ENCODE measurements at regions not wholly inside any gene's neighbourhood (a gene's known extent, or its start where the extent isn't known, plus 50 kb on each side); places are given as distances from the start of the nearest gene placed in this dataset.
A peak's percentile ranks its signal among the peaks of the same experiment; 100 is the strongest.

DNA sequence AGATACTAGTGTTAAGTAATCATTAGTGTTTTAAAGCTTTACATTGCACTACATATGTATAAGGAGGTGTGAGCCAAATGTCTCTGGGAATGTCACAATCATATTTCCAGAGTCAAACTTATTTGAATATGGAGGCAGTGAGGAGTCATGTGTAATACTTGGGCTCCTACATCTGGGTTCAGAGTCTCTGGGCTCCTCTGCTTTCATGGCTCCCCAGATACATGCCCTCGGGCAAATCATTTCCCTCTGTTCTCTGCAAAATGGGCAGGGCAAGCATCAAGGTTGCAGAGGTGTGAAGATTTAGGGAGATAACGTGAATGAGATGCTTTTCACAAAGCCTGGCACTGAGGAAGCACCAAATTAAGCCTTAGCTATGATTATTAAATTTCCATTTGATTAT, 138.3 kb upstream of the SGK1 start:
- DNase-seq (ENCODE audit: low read depth): no peak

DNA sequence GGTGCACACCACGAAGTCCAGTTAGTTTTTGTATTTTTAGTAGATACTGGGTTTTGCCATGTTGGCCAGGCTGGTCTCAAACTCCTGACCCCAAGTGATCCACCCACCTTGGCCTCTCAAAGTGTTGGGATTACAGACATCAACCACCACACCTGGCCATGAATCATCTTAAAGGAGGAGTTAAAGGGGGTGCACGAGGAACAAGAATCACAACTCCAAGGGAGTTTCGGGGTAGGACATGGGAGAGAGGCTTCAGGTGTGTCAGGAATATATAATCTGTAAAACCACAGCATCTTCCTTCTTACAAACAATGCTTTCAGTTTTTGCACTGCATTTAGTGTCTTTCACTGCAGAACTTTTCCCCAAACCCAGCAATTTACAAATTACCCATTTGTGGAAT, 137.4 kb upstream of the SGK1 start:
- no peak for DNase-seq (ENCODE audit: low read depth)

DNA sequence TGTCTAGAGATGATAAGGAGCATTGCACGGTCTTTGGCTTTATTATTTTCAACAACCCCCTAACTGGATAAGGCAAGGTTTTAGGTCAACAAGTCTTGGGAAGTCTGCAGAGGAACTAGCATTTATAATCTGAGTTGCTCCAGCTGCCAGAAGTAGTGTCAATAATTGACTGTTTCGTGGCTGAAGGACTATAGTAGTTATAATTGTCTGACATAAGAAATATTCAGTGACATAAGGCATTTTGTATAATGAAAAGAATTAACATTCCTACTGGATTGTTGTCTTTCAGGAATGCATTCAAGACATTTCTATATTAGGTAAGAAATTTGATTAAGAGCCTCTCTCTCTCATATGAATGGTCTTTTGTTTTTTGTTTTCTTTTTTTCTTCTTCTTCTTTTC, 136.9 kb upstream of the SGK1 start:
- no peak for DNase-seq (ENCODE audit: low read depth)

DNA sequence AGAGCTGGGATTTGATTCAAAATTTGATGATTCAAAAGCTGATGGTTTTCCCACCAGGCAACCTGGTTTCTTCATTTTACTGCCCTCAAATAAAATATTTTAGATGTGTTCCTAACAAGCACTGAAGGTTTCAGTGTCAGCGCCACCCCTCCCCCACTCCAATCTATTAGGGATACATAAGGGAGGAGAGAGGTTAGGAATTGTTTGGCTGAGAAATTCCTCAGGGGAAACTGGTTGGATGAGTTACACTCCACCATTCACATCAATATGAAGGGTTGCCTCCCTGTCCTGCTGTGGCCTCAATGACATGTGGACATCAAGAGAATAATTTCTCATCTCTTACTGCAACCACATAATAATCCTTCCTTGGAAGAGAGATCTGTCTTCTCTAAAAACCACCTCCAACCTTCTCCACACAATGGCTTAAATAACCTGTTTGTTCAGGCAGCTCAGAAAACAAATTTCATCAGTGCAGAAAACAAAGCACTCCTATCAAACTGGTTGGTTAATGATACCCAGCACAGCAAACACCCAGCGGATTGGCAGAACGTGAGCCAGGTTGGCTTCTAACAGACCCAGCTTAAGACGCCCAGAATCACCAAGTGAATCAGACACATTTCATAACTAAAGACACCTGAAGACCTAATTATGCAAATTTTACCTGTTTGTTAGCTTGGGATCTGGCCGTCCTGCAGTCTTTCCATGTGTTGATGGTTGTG, 136.0 kb upstream of the SGK1 start:
- DNase-seq (ENCODE audit: low read depth): no peak

DNA sequence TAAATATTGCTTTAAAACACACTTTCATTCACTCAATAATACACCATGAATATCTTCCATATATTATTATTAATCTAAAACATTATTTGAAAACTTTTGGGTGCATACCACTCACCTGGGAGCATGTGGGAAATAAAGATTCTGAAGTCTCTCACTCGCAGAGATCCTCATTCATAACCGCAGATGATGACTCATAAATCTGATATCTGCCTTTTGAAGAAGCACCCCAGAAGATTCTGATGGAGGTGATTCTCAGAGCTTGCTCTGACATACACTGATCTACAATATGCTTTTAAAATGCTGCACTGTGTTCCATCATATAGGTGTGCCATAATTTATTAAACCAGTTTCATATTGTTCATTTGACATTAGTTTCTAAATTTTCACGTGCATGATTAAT, 135.0 kb upstream of the SGK1 start:
- DNase-seq (ENCODE audit: low read depth): no peak

DNA sequence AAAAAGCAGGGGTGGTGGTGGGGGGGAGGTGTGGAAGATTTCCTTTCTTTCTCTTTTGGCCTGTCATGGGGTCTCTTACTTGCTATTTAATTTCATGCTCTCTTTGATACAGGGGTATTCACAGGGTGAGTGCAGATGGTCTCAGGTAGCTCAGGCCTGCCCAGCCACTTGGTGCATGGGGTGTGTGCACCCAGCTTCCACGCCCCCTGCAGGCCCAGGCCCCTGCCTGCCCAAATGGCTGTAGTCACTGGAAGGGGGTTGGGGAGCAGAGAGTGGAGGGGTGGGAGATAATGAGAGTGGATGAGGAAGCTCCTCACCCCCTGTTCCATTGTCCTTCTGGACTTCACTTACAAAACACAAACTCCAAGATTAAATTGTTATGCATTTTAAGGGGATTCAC, 133.6 kb upstream of the SGK1 start:
- no peak for DNase-seq (ENCODE audit: low read depth)

DNA sequence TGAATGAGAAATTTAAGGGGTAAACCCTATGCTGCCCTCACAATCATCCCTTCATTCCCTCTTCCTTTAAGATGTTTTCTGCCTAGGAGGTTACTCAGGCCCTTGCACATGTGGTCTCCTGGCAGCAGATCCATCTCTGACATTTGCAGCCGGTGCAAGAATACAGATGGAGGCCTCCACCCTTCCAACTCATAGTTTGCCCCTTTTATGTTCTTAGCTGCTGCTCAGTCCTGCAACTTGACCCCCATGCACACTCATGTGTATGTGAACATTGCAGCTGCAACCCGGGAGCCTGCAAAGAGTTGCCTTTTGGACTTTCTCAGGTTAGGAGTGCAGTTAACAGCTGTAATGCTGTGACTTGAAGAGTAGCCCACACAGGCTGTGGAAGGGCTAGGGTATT, 131.9 kb upstream of the SGK1 start:
- DNase-seq (ENCODE audit: low read depth): no peak

DNA sequence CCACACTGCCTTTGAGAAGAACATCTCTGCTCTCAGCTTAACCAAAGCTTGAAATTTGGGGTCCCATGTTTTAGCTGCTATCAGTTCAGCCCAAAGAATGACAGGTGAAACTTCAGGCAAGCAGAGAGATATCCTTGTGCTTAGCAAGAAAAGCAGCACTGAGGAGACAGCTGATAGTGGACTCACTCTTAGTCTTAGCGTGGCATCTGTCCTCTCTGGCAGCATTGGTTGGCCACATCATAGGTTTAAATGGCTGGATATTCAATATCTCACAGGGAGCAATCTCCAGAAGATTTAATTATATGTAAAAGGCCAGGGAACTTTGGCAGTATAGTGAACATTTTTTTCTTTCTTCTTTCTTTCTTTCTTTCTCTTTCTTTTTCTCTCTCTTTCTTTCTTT, 131.1 kb upstream of the SGK1 start:
- no peak for DNase-seq (ENCODE audit: low read depth)

DNA sequence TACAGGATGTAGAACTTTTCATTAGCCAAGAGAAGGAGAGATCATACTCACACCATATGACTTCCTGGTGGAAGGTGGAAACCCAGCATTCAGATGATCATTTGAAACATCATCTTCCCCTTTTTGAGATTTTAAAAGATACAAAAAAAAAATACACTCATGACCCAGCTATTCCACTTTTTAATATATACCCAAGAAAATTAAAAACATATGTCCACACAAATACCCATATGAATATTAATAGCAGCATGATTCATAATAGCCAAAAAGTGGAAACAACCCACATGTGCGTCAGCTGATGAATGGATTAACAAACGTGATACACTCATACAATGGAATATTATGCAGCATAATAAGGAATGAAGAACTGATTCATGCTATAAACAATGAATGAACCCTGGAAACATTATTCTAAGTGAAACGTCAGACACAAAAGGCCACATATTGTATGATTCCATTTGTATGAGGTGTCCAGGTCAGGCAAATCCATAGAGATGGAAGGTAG, 130.0 kb upstream of the SGK1 start:
- DNase-seq (ENCODE audit: low read depth): no peak

DNA sequence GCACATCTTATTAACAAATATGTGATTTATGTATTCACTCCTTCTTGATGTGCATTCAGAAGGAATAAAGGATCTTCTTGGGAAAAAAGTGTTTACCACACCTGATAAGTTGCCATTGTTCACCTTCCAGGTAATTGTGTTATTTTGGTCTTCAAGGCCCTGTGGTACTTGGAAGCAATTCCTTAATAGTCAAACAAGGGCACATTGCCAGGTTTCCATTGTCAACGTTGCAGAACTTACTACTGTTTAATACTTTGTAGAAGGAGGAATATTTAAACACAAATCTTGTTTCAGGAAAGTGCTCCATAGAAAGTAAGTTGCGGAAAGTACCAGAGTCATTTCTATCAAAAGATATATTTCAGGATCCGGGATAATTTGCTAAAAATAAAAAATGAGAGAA, 129.5 kb upstream of the SGK1 start:
- no peak for DNase-seq (ENCODE audit: low read depth)

DNA sequence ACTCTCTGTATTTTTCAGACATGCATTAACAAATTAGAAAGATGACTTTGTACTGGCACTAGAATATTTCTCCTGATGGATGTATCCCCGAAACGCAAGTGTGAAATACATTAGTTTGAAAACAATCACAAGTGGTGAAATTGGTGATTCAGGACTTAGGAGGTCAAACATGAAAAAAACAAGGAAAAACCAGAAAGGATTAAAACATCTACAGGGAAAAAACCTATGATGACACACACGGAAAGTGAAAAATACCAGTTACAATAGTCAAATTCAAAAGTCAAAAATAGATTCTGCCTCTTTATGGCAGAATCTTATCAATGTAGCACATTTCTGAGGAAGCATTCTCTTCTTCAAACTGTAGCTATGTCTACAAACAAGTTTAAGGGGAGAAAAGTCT, 129.0 kb upstream of the SGK1 start:
- no peak for DNase-seq (ENCODE audit: low read depth)

DNA sequence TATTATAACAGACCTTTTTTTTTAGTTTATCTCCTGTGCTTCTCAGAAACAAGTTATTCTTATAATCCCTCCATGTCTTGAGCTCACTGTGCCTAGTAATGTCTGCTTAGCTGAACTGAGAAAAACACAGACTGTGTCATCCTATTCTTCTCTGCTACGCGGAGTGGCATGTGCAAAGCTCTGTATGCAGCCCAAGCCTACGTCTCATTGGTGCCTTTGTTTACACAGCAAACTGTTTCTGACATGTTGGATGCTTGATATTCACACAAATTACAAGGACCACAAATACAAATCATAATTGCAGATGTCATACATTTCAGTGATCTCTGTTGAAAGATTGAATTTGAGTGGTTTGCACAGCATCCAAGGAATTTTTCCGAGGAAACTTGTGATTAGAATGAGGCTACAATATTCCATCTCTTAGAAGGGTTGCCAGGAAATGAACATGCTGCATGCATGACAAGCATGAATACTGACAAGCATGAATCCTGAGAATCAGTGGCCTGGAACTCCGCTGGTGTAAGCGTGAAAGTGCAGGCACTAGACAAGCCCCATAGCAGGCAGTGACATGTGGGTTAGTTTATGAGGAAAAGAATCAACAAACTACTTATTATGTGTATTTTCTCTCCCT, 128.4 kb upstream of the SGK1 start:
- DNase-seq (ENCODE audit: low read depth): no peak

DNA sequence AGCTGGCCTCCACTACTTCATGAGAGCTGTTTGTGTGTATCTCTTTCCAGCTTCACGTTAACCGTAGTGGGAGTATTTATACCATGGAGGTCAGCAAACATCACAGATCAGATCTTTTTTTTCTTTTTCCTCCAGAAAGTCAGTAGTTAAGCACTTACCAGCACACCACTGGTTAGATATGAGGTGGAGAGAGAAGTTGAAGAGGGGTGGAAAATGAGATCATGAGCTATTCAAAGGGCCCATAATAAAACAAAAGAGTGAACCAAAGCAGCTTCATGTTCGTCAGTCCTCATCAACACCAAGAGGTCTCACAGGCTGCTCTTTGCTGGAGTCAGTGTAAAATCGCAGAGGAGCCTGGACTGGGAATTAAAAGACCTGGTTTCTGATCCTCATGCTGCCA, 125.1 kb upstream of the SGK1 start:
- DNase-seq (ENCODE audit: low read depth): no peak

DNA sequence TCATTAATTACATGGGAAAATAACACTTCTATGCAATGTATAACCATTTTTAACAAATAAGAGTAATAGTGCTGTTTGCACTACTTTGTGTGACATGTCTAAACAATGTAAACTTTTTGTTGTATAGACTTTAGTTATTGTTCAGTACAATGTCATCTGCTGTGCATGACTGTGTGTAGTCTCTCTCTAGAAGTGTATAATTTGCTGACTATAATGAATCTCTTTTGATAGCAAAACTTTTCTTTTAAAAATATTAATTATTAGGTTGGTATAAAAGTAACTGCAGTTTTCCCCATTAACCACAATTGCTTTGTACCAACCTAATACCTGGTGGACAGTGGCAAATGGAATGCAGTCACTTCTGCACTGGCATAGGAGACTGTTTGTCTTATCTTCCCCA, 124.2 kb upstream of the SGK1 start:
- no peak for DNase-seq (ENCODE audit: low read depth)

DNA sequence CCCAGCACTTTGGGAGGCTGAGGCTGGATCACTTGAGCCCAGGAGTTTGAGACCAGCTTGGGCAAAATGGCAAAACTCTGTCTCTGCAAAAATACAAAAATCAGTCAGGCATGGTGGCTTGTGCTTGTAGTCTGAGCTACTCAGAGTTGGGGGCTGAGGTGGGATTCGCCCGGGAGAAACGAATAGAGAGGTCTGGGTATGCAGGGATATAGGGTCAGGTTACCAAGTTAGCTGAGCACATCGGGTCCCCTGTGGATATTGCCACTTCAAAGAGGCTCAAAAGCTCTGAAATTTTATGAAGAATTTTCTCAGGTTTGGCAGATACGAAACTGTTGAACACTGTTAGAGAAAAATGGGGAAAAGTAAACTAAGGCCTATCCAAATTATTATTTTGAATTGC, 120.9 kb upstream of the SGK1 start:
- no peak for DNase-seq (ENCODE audit: low read depth)

DNA sequence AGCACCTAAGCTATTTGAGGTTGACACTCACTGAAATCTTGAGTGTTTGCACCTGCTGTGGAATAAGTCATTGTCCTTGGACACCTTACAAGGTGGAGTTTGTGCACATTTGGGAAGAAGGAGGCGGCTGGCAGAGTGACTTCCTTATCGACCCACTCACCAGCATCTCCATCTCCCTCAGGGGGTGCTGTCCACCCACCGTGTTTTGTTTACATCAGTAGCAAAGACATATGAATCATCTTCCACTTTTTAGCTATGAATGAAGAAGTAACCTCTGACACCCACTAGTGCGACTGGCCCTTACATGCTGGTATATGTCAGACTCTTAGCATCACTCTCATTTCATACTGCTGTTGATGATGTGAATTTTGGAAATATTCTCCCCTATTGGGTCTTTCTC, 119.5 kb upstream of the SGK1 start:
- no peak for DNase-seq (ENCODE audit: low read depth)

DNA sequence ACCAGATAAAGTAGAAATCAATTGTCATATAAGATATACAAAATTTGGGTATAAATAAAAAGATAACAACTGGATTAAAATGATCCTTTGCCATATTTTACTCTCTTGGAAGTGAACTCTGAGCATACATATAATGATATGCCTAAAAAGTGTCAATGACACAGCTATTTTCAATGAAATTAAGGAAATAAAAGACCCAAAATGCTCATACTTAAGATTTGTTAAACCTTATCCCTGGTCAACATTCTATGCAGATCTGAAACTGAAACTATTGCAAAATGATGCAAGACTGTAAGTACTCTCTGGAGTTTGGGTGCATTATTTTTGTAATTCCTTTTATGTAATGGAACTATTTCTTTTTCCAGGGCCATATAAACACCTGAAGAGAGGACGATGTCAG, 119.0 kb upstream of the SGK1 start:
- no peak for DNase-seq (ENCODE audit: low read depth)

DNA sequence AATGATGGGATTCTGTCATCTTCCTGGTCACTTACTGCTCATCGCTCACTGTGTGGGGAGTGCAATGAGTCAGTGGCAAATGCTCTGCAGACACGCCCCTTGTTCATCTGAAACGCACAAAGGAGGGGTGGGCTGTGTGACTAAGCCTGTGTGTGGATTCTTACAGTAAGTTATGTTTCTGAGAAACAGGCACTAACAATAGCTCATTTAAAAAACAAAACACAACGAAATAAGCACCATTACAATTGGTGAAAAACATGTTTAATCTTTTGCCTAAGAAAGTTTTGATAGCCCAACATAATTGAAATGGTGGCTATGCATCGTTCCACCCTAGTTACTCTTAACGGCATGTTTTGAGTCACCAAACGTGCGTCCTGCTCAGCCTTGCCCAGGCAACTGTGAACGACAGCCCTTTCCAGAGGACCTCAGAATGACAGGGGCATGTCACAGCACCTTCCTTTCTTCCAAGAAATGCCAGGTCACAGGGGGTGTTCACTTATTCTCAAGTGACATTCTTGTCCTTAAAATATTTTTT, 118.4 kb upstream of the SGK1 start:
- peak; percentile 3 for DNase-seq (ENCODE audit: low read depth)

DNA sequence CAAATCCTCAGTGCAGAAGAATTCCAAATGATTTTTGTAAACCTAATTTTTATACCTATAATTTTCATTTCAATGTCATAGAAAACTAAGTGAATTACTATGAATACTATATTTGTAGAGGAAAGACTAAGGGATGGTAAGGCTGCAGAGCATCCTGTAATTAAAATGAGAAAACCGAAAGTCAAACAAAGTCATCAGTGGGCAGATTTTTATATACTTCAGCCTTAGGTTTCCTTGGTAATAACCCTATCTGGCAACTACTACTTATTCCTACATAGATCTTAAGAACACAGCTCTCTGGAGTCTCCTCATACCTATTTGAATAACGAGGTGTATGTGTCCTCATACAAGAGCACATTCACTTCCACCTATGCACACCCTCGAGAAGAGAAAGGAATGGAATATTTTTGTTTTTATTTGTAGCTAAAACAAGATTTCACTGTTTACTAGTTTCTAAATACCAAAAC, 117.9 kb upstream of the SGK1 start:
- DNase-seq (ENCODE audit: low read depth): no peak

DNA sequence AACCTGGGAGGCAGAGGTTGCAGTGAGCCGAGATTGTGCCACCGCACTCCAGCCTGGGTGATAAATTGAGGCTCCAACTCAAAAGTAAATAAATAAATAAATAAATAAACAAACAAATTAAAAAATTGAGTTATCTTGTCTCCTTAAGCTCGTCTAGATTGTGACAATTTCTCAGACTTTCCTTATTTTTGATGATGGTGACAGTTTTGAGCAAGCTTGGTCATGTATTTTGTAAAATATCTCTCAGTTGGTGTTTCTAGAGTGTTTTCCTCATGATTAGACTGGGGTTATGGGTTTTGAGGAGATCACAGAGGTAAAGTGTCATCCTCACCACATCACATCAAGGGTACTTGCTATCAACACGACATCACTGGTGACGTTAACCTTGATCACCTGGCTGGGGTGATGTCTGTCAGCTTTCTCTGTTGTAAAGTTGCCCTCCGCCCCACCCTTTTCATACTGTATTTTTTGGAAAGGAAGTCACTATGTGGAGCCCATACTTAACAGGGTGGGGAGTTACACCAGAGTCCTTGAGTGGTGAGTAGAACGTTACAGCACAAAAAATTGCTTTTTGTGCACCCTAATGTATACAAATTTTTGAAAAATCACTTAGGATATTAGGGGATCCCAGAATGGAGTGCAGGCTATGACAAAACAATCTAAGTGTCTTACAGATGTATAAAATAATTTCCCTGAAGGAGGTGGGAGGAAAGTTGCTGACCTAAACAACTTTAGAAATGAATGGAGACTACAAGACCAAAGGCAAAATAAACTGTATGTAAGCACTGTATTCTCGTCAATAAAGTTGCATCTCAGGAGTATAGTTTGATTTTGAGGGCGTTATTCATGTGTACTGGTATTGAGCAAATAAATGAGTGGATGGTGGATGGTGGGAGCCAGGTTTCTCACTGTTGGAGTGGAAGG, 116.4 kb upstream of the SGK1 start:
- no peak for DNase-seq (ENCODE audit: low read depth)

DNA sequence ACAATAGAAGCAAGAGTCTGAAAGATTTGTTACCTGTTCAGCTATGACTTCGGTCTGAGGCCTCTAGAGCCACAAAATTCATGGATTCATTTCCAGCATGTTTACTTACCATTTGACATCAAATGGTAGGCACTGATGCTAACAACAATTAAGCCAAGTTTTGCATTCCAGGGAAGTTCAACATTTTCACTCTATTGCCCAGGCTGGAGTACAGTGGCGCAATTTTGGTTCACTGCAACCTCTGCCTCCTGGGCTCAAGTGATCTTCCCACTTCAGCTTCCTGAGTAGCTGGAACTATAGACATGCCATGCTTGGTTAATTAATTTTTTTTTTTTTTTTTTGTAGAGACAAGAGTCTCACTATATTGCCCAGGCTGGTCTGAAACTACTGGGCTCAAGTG, 114.1 kb upstream of the SGK1 start:
- DNase-seq (ENCODE audit: low read depth): no peak

DNA sequence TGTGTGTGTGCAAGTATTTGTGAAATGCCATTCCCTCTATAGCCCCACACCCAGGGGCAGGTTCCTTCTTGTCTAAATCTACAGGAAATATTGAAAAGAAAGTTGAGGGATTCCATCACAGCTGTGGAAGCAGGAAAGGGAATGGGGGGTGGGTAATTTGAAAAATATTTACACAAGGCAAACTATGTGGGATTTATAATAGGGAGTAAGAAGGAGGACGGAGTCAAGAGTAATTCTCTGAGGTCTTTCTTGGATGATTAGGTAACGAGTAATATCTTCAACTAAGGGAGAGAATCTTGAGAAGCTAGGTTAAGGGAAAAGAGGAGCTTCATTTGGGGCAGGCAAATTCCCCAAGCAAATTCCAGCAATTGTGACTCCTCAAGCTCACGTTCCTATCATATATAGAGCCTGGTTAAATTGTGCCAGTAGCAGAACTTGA, 113.5 kb upstream of the SGK1 start:
- no peak for DNase-seq (ENCODE audit: low read depth)
